GM13976 (cell line): ENCODE measurements at regions not wholly inside any gene's neighbourhood (a gene's known extent, or its start where the extent isn't known, plus 50 kb on each side); places are given as distances from the start of the nearest gene placed in this dataset.

Experiments
- DNase-seq: peaks from one replicate; pipeline ENCODE4 v3.0.0; 2012; ENCODE audit warnings: low spot score
- CTCF ChIP-seq: IDR thresholded peaks from 2 replicates; pipeline ENCODE4 v1.5.1; 2012; ENCODE audit warnings: borderline replicate concordance, mild to moderate bottlenecking; ENCODE audit not compliant: insufficient read depth; ENCODE audit errors: extremely low read depth, missing control alignments, control extremely low read depth
- in situ Hi-C: fragments of 300-500 bp; cut with MboI; formaldehyde crosslinking; loops from one replicate; pipeline ENCODE4 v1.12.0; 2022; ENCODE audit warnings: low sequenced_read_pairs, mixed read lengths, inconsistent platforms; ENCODE audit not compliant: unreplicated experiment

- no peak for TF ChIP-seq CTCF
- in situ Hi-C loops: no loop called here
These were observed 1037.2 kb upstream of the ACVR2A start for GRCh38 chr2:146807568-146808168.

GRCh38 chr2:146806364-146807005, 1038.3 kb upstream of the ACVR2A start:
- TF ChIP-seq CTCF: no peak
- in situ Hi-C loops: no loop called here
- no peak for DNase-seq

More at GRCh38 chr2:146807568-146808168, 1037.2 kb upstream of the ACVR2A start:
- DNase-seq: no peak

- no peak for TF ChIP-seq CTCF
- in situ Hi-C loops: no loop called here
- no peak for DNase-seq
These were observed 1040.5 kb upstream of the ACVR2A start for GRCh38 chr2:146804288-146804687.

GRCh38 chr2:146801886-146802285, 1042.9 kb upstream of the ACVR2A start:
- no peak for TF ChIP-seq CTCF
- DNase-seq: no peak
- in situ Hi-C loops: no loop called here

GRCh38 chr2:146786396-146786795, 1058.4 kb upstream of the ACVR2A start:
- DNase-seq: no peak
- TF ChIP-seq CTCF: no peak
- in situ Hi-C loops: no loop called here

- no peak for TF ChIP-seq CTCF
- in situ Hi-C loops: no loop called here
- DNase-seq: no peak
These were observed 1059.7 kb upstream of the ACVR2A start for GRCh38 chr2:146785101-146785500.
